DND-41 (cell line): ENCODE measurements at regions not wholly inside any gene's neighbourhood (a gene's known extent, or its start where the extent isn't known, plus 50 kb on each side); places are given as distances from the start of the nearest gene placed in this dataset.

Experiments used
- CTCF ChIP-seq: IDR thresholded peaks from 2 replicates; pipeline ENCODE4 v1.5.1; 2012; ENCODE audit warnings: borderline replicate concordance, low read length, moderate library complexity, mild to moderate bottlenecking; ENCODE audit not compliant: poor library complexity, severe bottlenecking; ENCODE audit errors: extremely low read depth
- EZH2 ChIP-seq: IDR thresholded peaks from 3 replicates; pipeline ENCODE4 v1.6.1; 2012; ENCODE audit warnings: borderline replicate concordance, low read depth, mild to moderate bottlenecking, moderate library complexity, low read length, inconsistent platforms; ENCODE audit not compliant: severe bottlenecking

- no peak for TF ChIP-seq CTCF
- TF ChIP-seq EZH2, result no peak
Observed at GRCh38 chr2:16201848-16202247, 261.5 kb downstream of the MYCN start.
